ENCODE measurements at regions not wholly inside any gene's neighbourhood (a gene's known extent, or its start where the extent isn't known, plus 50 kb on each side); places are given as distances from the start of the nearest gene placed in this dataset.

- H3K27me3 ChIP-seq (ENCODE audit: insufficient read depth, low read length) = no peaks in the 10 kb centered on the region
- H3K4me2 ChIP-seq (ENCODE audit: low read length) = no peak overlapping the region
- no peaks in the 10 kb centered on the region for H3K4me1 ChIP-seq (ENCODE audit: insufficient read depth, low read length, severe bottlenecking)
- no peaks in the 10 kb centered on the region for H3K9me2 ChIP-seq (ENCODE audit: low read depth, low read length)
- H3K27ac ChIP-seq (ENCODE audit: low read depth, low read length, poor library complexity, severe bottlenecking) = no peak overlapping the region
- H4K20me1 ChIP-seq (ENCODE audit: insufficient read depth, low read length) = no peaks in the 10 kb centered on the region
- H2AFZ ChIP-seq (ENCODE audit: low read length) = no peak overlapping the region
- no peaks in the 10 kb centered on the region for H3F3A ChIP-seq (ENCODE audit: insufficient read depth, low read length)
- TF ChIP-seq, protein P1, sequence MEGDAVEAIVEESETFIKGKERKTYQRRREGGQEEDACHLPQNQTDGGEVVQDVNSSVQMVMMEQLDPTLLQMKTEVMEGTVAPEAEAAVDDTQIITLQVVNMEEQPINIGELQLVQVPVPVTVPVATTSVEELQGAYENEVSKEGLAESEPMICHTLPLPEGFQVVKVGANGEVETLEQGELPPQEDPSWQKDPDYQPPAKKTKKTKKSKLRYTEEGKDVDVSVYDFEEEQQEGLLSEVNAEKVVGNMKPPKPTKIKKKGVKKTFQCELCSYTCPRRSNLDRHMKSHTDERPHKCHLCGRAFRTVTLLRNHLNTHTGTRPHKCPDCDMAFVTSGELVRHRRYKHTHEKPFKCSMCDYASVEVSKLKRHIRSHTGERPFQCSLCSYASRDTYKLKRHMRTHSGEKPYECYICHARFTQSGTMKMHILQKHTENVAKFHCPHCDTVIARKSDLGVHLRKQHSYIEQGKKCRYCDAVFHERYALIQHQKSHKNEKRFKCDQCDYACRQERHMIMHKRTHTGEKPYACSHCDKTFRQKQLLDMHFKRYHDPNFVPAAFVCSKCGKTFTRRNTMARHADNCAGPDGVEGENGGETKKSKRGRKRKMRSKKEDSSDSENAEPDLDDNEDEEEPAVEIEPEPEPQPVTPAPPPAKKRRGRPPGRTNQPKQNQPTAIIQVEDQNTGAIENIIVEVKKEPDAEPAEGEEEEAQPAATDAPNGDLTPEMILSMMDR (IDR thresholded peaks at IDR 0.05; ENCODE audit: low read length) = no peak
- no peak for TF ChIP-seq EZH2 (IDR thresholded peaks at IDR 0.05; ENCODE audit: borderline replicate concordance, low read length)
- H3K4me3 ChIP-seq (ENCODE audit: low read depth, low read length, poor library complexity, severe bottlenecking) = no peak overlapping the region
- H3K9ac ChIP-seq (ENCODE audit: low read length) = no peak overlapping the region
- H3K79me2 ChIP-seq (ENCODE audit: insufficient read depth, low read length) = no peaks in the 10 kb centered on the region
- no peaks in the 10 kb centered on the region for H3K36me3 ChIP-seq (ENCODE audit: insufficient read depth, low read length)
- H3K9me3 ChIP-seq (ENCODE audit: low read length) = no peaks in the 10 kb centered on the region
Measured at GRCh38 chr10:65413001-65413400, 1512.8 kb upstream of the LRRTM3 start.

DNA sequence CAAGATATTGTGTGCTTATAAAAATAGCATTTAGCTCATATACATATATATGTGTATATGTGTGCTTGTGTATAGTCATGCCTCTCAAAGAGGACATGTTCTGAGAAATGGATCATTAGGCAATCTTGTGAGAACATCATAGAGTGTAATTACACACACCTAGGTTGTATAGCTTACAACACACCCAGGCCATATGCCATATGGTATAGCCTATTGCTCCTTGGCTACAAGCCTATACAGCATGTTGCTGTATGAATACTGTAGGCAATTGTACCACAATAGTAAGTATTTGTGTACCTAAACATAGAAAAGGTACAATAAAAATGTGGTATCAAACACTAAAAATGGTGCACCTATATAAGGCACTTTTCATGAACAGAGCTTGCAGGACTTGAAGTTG is 1510.5 kb upstream of the LRRTM3 start:
- no peaks in the 10 kb centered on the region for H3F3A ChIP-seq (ENCODE audit: insufficient read depth, low read length)
- no peaks in the 10 kb centered on the region for H3K9me3 ChIP-seq (ENCODE audit: low read length)
- H3K36me3 ChIP-seq (ENCODE audit: insufficient read depth, low read length) = no peaks in the 10 kb centered on the region
- H3K4me3 ChIP-seq (ENCODE audit: low read depth, low read length, poor library complexity, severe bottlenecking) = no peak overlapping the region
- no peak overlapping the region for H3K9ac ChIP-seq (ENCODE audit: low read length)
- H3K4me1 ChIP-seq (ENCODE audit: insufficient read depth, low read length, severe bottlenecking) = no peaks in the 10 kb centered on the region
- H3K9me2 ChIP-seq (ENCODE audit: low read depth, low read length) = no peaks in the 10 kb centered on the region
- no peak overlapping the region for H3K4me2 ChIP-seq (ENCODE audit: low read length)
- H3K27ac ChIP-seq (ENCODE audit: low read depth, low read length, poor library complexity, severe bottlenecking) = no peak overlapping the region
- no peak for TF ChIP-seq EZH2 (IDR thresholded peaks at IDR 0.05; ENCODE audit: borderline replicate concordance, low read length)
- TF ChIP-seq, protein P1 (IDR thresholded peaks at IDR 0.05; ENCODE audit: low read length) = no peak
- H2AFZ ChIP-seq (ENCODE audit: low read length) = no peak overlapping the region
- H3K79me2 ChIP-seq (ENCODE audit: insufficient read depth, low read length) = no peaks in the 10 kb centered on the region
- H4K20me1 ChIP-seq (ENCODE audit: insufficient read depth, low read length) = no peaks in the 10 kb centered on the region
- H3K27me3 ChIP-seq (ENCODE audit: insufficient read depth, low read length) = no peaks in the 10 kb centered on the region

DNA sequence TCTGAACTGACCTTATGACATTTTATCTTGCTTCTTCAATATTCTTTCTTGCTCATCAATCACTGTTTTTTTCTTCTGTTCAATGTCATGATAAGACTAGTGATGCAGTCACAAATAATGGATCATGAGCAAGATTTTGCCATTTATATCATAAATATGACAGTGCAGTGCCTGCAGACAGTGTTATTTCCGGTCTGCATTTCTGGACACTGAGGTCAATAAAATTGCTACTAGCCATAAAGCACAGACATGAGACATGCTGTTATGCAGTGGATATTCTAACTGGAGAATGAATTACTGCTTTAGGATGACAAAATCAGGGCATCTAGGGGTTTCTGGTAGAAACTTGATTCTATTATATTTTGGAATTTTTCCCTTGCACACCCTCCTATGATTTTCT is 1509.7 kb upstream of the LRRTM3 start:
- Histone ChIP-seq H3K9me3 (ENCODE audit: low read length) (no peaks in the 10 kb centered on the region), H2AFZ (ENCODE audit: low read length) (no peak overlapping the region), H3K79me2 (ENCODE audit: insufficient read depth, low read length) (no peaks in the 10 kb centered on the region), H3K4me3 (ENCODE audit: low read depth, low read length, poor library complexity, severe bottlenecking) (no peak overlapping the region), H3K9ac (ENCODE audit: low read length) (no peak overlapping the region), H3F3A (ENCODE audit: insufficient read depth, low read length) (no peaks in the 10 kb centered on the region), H3K36me3 (ENCODE audit: insufficient read depth, low read length) (no peaks in the 10 kb centered on the region), H3K27me3 (ENCODE audit: insufficient read depth, low read length) (no peaks in the 10 kb centered on the region), H3K4me1 (ENCODE audit: insufficient read depth, low read length, severe bottlenecking) (no peaks in the 10 kb centered on the region), H4K20me1 (ENCODE audit: insufficient read depth, low read length) (no peaks in the 10 kb centered on the region), H3K4me2 (ENCODE audit: low read length) (no peak overlapping the region), H3K9me2 (ENCODE audit: low read depth, low read length) (no peaks in the 10 kb centered on the region), H3K27ac (ENCODE audit: low read depth, low read length, poor library complexity, severe bottlenecking) (no peak overlapping the region)
- TF ChIP-seq, protein P1 (IDR thresholded peaks at IDR 0.05; ENCODE audit: low read length) = no peak
- TF ChIP-seq EZH2 (IDR thresholded peaks at IDR 0.05; ENCODE audit: borderline replicate concordance, low read length) = no peak
